PC-9 (cell line): ENCODE measurements at regions not wholly inside any gene's neighbourhood (a gene's known extent, or its start where the extent isn't known, plus 50 kb on each side); places are given as distances from the start of the nearest gene placed in this dataset.

Source experiments
- BruUV-seq: library from RNA; stranded (reverse); fragments of 400-500 nt; replicated peaks from 2 replicates; lab custom pipeline; 2021; lab: Mats Ljungman, UMichigan
- CTCF ChIA-PET: fragments of 300-600 bp; sonication (Branson Sonifier 250); formaldehyde crosslinking; loops from one replicate; lab custom pipeline; 2022; ENCODE audit warnings: antibody characterized with exemption; lab: Charles Lee
- POLR2A ChIA-PET: fragments of 300-600 bp; sonication (Branson Sonifier 250); formaldehyde crosslinking; loops from one replicate; lab custom pipeline; 2022; ENCODE audit warnings: antibody characterized with exemption; ENCODE audit not compliant: unreplicated experiment; lab: Charles Lee
- DNase-seq, 2 experiments: peaks; one replicate each; pipeline versions ENCODE4 v3.0.0 to v3.0.0-alpha.2; 2015 to 2022; ENCODE audit warnings: mixed read lengths in 1 of 2
- H2AFZ ChIP-seq: fragments of 200-600 bp; sonication (generic); 2 replicates; pipeline ENCODE4 v1.8.1; 2017; ENCODE audit warnings: antibody characterized with exemption
- H3F3A ChIP-seq: fragments of 200-600 bp; sonication (generic); 2 replicates; pipeline ENCODE4 v1.8.1; 2017; ENCODE audit warnings: antibody characterized with exemption, mild to moderate bottlenecking, low read depth; ENCODE audit not compliant: insufficient read depth
- H3K27ac ChIP-seq: fragments of 200-600 bp; sonication (generic); 2 replicates; pipeline ENCODE4 v1.6.1; 2016; ENCODE audit warnings: mixed run types
- H3K27me3 ChIP-seq: fragments of 200-600 bp; sonication (generic); 2 replicates; pipeline ENCODE4 v1.6.1; 2016; ENCODE audit warnings: low read depth, mixed run types; ENCODE audit not compliant: insufficient read depth
- H3K36me3 ChIP-seq: fragments of 200-600 bp; sonication (generic); 2 replicates; pipeline ENCODE4 v1.6.1; 2016; ENCODE audit warnings: low read depth, mixed run types
- H3K4me1 ChIP-seq: fragments of 200-600 bp; sonication (generic); replicated peaks from 2 replicates; pipeline ENCODE4 v1.6.1; 2016; ENCODE audit warnings: mixed run types; ENCODE audit not compliant: insufficient read depth
- H3K4me2 ChIP-seq: fragments of 200-600 bp; sonication (generic); 2 replicates; pipeline ENCODE4 v1.6.1; 2017; ENCODE audit warnings: mixed run types
- H3K4me3 ChIP-seq: fragments of 200-600 bp; sonication (generic); 2 replicates; pipeline ENCODE4 v1.6.1; 2016; ENCODE audit warnings: mixed run types
- H3K79me2 ChIP-seq: fragments of 200-600 bp; sonication (generic); 2 replicates; pipeline ENCODE4 v1.6.1; 2017; ENCODE audit warnings: low read depth, mixed run types
- H3K9me2 ChIP-seq: fragments of 200-600 bp; sonication (generic); 2 replicates; pipeline ENCODE4 v1.8.1; 2017; ENCODE audit warnings: mild to moderate bottlenecking; ENCODE audit not compliant: insufficient read depth
- H3K9me3 ChIP-seq: fragments of 200-600 bp; sonication (generic); 2 replicates; pipeline ENCODE4 v1.8.1; 2016; ENCODE audit warnings: low read depth; ENCODE audit not compliant: insufficient read depth
- H4K20me1 ChIP-seq: fragments of 200-600 bp; sonication (generic); 2 replicates; pipeline ENCODE4 v1.8.1; 2017; ENCODE audit not compliant: insufficient read depth
- EZH2 ChIP-seq: fragments of 200-600 bp; sonication (generic); IDR thresholded peaks from 2 replicates; pipeline ENCODE4 v1.8.0; 2017; ENCODE audit warnings: antibody characterized with exemption, low read depth
- intact Hi-C: fragments of 100-400 bp; cut with micrococcal nuclease; formaldehyde crosslinking; loops from one replicate; pipeline ENCODE4 v1.10.0; 2022; ENCODE audit not compliant: unreplicated experiment
- TF ChIP-seq, protein P1 (sequence below): fragments of 200-600 bp; sonication (generic); conservative IDR thresholded peaks from 2 replicates; pipeline ENCODE4 v1.6.1; 2017; ENCODE audit warnings: mixed run types, antibody characterized with exemption, mild to moderate bottlenecking, moderate library complexity

DNA sequence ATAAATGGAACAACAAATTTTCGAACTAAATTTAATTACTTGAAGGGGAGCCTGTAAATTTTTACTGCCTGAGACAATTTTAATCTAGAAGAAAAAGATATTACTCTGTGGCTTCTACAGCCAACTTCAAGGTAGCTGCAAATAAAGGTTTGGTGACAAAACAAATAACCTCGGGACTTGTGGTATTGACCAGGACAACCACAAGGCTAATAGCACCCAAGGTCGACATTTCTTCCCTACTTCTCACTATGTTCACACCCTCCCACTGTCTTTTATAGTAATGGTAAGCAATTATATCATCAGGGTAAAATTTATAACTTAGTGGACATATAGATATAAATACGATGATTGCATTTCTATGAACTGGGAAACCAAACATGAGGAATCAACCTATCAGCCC is 67.9 kb upstream of the SPINK5 start:
- CTCF ChIA-PET = no interaction called here
- Histone ChIP-seq H3K4me2 (no peak overlapping the region), H3K4me3 (no peak overlapping the region), H3K4me1 (no peaks in the 10 kb centered on the region), H3K79me2 (no peaks in the 10 kb centered on the region), H3K36me3 (no peaks in the 10 kb centered on the region), H3K27ac (no peak overlapping the region), H3F3A (no peaks in the 10 kb centered on the region), H4K20me1 (no peaks in the 10 kb centered on the region), H3K9me2 (no peaks in the 10 kb centered on the region), H3K9me3 (no peaks in the 10 kb centered on the region), H2AFZ (no peak overlapping the region), H3K27me3 (peaks cover 7% of the 10 kb centered on the region; the same call in 1 of the 2 replicates)
- no peak for TF ChIP-seq EZH2
- TF ChIP-seq, protein P1, sequence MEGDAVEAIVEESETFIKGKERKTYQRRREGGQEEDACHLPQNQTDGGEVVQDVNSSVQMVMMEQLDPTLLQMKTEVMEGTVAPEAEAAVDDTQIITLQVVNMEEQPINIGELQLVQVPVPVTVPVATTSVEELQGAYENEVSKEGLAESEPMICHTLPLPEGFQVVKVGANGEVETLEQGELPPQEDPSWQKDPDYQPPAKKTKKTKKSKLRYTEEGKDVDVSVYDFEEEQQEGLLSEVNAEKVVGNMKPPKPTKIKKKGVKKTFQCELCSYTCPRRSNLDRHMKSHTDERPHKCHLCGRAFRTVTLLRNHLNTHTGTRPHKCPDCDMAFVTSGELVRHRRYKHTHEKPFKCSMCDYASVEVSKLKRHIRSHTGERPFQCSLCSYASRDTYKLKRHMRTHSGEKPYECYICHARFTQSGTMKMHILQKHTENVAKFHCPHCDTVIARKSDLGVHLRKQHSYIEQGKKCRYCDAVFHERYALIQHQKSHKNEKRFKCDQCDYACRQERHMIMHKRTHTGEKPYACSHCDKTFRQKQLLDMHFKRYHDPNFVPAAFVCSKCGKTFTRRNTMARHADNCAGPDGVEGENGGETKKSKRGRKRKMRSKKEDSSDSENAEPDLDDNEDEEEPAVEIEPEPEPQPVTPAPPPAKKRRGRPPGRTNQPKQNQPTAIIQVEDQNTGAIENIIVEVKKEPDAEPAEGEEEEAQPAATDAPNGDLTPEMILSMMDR = no peak
- no TSS peak for BruUV-seq
- intact Hi-C loops = no loop called here
- POLR2A ChIA-PET = no interaction called here
- peak in 1 of 2 experiments; percentile 38 for DNase-seq

DNA sequence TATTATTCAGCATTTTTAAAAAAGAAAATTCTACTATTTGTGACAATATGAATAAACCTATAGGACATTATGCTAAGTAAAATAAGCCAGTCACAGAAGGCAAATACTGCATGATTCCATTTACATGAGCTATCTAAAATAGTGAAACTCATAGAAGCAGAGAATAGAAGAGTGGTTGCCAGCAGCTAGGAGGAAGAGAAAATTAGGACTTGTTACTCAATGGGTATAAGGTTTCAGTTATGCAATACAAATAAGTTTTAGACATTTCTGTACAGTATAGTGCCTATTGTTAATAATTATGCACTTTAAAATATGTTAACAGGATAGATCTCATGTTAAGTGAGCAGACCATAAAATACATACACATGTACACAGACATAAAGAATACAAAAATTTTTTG is 73.8 kb upstream of the SPINK5 start:
- ChIA-PET CTCF (no interaction called here), POLR2A (no interaction called here)
- no peaks in the 10 kb centered on the region for H3K79me2 ChIP-seq
- no peaks in the 10 kb centered on the region for H3K9me2 ChIP-seq
- no peak overlapping the region for H2AFZ ChIP-seq
- intact Hi-C loops = no loop called here
- H3K27ac ChIP-seq = no peak overlapping the region
- no peaks in the 10 kb centered on the region for H3K4me1 ChIP-seq
- no peaks in the 10 kb centered on the region for H3K36me3 ChIP-seq
- H3K27me3 ChIP-seq = peaks cover 16% of the 10 kb centered on the region
- no peaks in the 10 kb centered on the region for H4K20me1 ChIP-seq
- no peak for DNase-seq
- H3K4me3 ChIP-seq = no peak overlapping the region
- H3F3A ChIP-seq = no peaks in the 10 kb centered on the region
- BruUV-seq = no TSS peak
- 0 out of 2 replicates have a peak, but pooled peaks cover 5% of the 10 kb centered on the region for H3K9me3 ChIP-seq
- no peak for TF ChIP-seq EZH2
- TF ChIP-seq, protein P1 = no peak
- H3K4me2 ChIP-seq = no peak overlapping the region

DNA sequence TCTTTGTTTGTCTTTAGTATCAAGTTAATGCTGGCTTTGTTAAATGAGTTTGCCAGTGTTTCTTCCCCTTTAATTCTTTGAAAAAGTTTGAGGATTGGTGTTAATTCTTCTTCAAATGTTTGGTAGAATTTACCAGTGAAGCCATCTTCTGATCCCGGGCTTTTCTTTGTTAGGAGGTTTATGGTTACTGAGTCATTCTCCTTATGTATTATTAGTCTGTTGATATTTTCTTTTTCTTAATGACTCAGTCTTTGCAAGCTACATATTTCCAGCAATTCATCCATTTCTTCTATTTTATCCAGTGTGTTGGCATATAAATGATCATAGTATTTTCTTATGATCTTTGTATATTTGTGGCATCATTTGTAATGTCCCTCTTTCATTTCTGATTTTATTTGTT is 74.5 kb upstream of the SPINK5 start:
- H3K4me1 ChIP-seq = no peaks in the 10 kb centered on the region
- no peak for DNase-seq
- POLR2A ChIA-PET = no interaction called here
- H3K27me3 ChIP-seq = peaks cover 19% of the 10 kb centered on the region
- no peak overlapping the region for H3K4me2 ChIP-seq
- 0 out of 2 replicates have a peak, but pooled peaks cover 5% of the 10 kb centered on the region for H3K9me3 ChIP-seq
- H4K20me1 ChIP-seq = no peaks in the 10 kb centered on the region
- BruUV-seq = no TSS peak
- H2AFZ ChIP-seq = no peak overlapping the region
- no peaks in the 10 kb centered on the region for H3K9me2 ChIP-seq
- no peak overlapping the region for H3K4me3 ChIP-seq
- CTCF ChIA-PET = no interaction called here
- H3K79me2 ChIP-seq = no peaks in the 10 kb centered on the region
- intact Hi-C loops = no loop called here
- no peak for TF ChIP-seq EZH2
- TF ChIP-seq, protein P1 = no peak
- no peaks in the 10 kb centered on the region for H3K36me3 ChIP-seq
- H3F3A ChIP-seq = no peaks in the 10 kb centered on the region
- H3K27ac ChIP-seq = no peak overlapping the region
